Memory B cell (primary cell): ENCODE measurements at regions not wholly inside any gene's neighbourhood (a gene's known extent, or its start where the extent isn't known, plus 50 kb on each side); places are given as distances from the start of the nearest gene placed in this dataset.

Experiments
- ATAC-seq: fragments of 150-1000 bp; cut with Tn5 transposase; 2 replicates; pipeline ENCODE4 v1.10.0; 2021; ENCODE audit warnings: low read depth, mild to moderate bottlenecking, moderate library complexity
- DNase-seq, 2 donors: peaks; one replicate each; pipeline ENCODE4 v3.0.0; 2022; ENCODE audit warnings: low spot score in 2 of 2
- H3K27ac Mint-ChIP-seq: one replicate; pipeline ENCODE4 v1.8.0; 2022; ENCODE audit warnings: mild to moderate bottlenecking, moderate library complexity, mixed read lengths
- H3K27me3 Mint-ChIP-seq: one replicate; pipeline ENCODE4 v1.8.0; 2022; ENCODE audit warnings: mixed read lengths
- H3K36me3 Mint-ChIP-seq: one replicate; pipeline ENCODE4 v1.8.0; 2022; ENCODE audit warnings: mild to moderate bottlenecking, mixed read lengths
- H3K4me1 Mint-ChIP-seq: one replicate; pipeline ENCODE4 v1.8.0; 2022; ENCODE audit warnings: mixed read lengths
- H3K4me3 Mint-ChIP-seq: one replicate; pipeline ENCODE4 v1.8.0; 2022; ENCODE audit warnings: mild to moderate bottlenecking, moderate library complexity, mixed read lengths
- H3K9me3 Mint-ChIP-seq: one replicate; pipeline ENCODE4 v1.8.0; 2022; ENCODE audit warnings: mixed read lengths

GRCh38 chr7:33710608-33711007 is 194.7 kb upstream of the BMPER start:
- H3K36me3 Mint-ChIP-seq: peaks cover 7% of the 10 kb centered on the region
- DNase-seq (no peak), ATAC-seq (no peak)
- H3K27me3 Mint-ChIP-seq: peaks cover 7% of the 10 kb centered on the region
- no peaks in the 10 kb centered on the region for H3K9me3 Mint-ChIP-seq
- no peaks in the 10 kb centered on the region for H3K4me1 Mint-ChIP-seq
- no peak overlapping the region for H3K4me3 Mint-ChIP-seq
- H3K27ac Mint-ChIP-seq: no peak overlapping the region

GRCh38 chr7:33711231-33712019 is 193.9 kb upstream of the BMPER start:
- no peak overlapping the region for H3K27ac Mint-ChIP-seq

GRCh38 chr7:33712020-33712414 is 193.3 kb upstream of the BMPER start:
- H3K4me1 Mint-ChIP-seq: no peaks in the 10 kb centered on the region
- peaks cover 8% of the 10 kb centered on the region for H3K27me3 Mint-ChIP-seq
- no peak overlapping the region for H3K27ac Mint-ChIP-seq
- no peak for ATAC-seq
- no peak for DNase-seq
- no peak overlapping the region for H3K4me3 Mint-ChIP-seq
- peaks cover 7% of the 10 kb centered on the region for H3K36me3 Mint-ChIP-seq
- H3K9me3 Mint-ChIP-seq: no peaks in the 10 kb centered on the region

More at GRCh38 chr7:33711231-33712019, 193.9 kb upstream of the BMPER start:
- H3K36me3 Mint-ChIP-seq: peaks cover 7% of the 10 kb centered on the region
- no peaks in the 10 kb centered on the region for H3K9me3 Mint-ChIP-seq
- H3K27me3 Mint-ChIP-seq: peaks cover 7% of the 10 kb centered on the region
- no peak for DNase-seq
- H3K4me1 Mint-ChIP-seq: no peaks in the 10 kb centered on the region
- ATAC-seq: no peak
- H3K4me3 Mint-ChIP-seq: no peak overlapping the region

GRCh38 chr7:33714208-33714607 is 191.1 kb upstream of the BMPER start:
- ATAC-seq: no peak
- Mint-ChIP-seq H3K36me3 (peaks cover 7% of the 10 kb centered on the region), H3K9me3 (no peaks in the 10 kb centered on the region), H3K27me3 (peaks cover 8% of the 10 kb centered on the region), H3K4me3 (no peak overlapping the region), H3K27ac (no peak overlapping the region), H3K4me1 (no peaks in the 10 kb centered on the region)
- DNase-seq: no peak

- H3K36me3 Mint-ChIP-seq: peaks cover 8% of the 10 kb centered on the region
- no peaks in the 10 kb centered on the region for H3K4me1 Mint-ChIP-seq
- no peak overlapping the region for H3K27ac Mint-ChIP-seq
- H3K4me3 Mint-ChIP-seq: no peak overlapping the region
- H3K27me3 Mint-ChIP-seq: peaks cover 8% of the 10 kb centered on the region
- no peaks in the 10 kb centered on the region for H3K9me3 Mint-ChIP-seq
- ATAC-seq (no peak), DNase-seq (no peak)
These were observed 188.5 kb upstream of the BMPER start for GRCh38 chr7:33716581-33717477.

- Mint-ChIP-seq H3K4me1 (no peaks in the 10 kb centered on the region), H3K27me3 (peaks cover 8% of the 10 kb centered on the region), H3K4me3 (no peak overlapping the region), H3K36me3 (peaks cover 8% of the 10 kb centered on the region), H3K9me3 (no peaks in the 10 kb centered on the region), H3K27ac (no peak overlapping the region)
- no peak for DNase-seq
- ATAC-seq: no peak
These were observed 186.2 kb upstream of the BMPER start for GRCh38 chr7:33719059-33719581.

- no peak for ATAC-seq
- H3K27me3 Mint-ChIP-seq: peaks cover 1% of the 10 kb centered on the region
- H3K9me3 Mint-ChIP-seq: no peaks in the 10 kb centered on the region
- H3K4me3 Mint-ChIP-seq: no peak overlapping the region
- H3K4me1 Mint-ChIP-seq: no peaks in the 10 kb centered on the region
- H3K27ac Mint-ChIP-seq: no peak overlapping the region
- no peak for DNase-seq
- peaks cover 1% of the 10 kb centered on the region for H3K36me3 Mint-ChIP-seq
These were observed 185.2 kb upstream of the BMPER start for GRCh38 chr7:33720139-33720538.

- no peak overlapping the region for H3K27ac Mint-ChIP-seq
- H3K27me3 Mint-ChIP-seq: peaks cover 1% of the 10 kb centered on the region
- no peaks in the 10 kb centered on the region for H3K9me3 Mint-ChIP-seq
- ATAC-seq (no peak), DNase-seq (no peak)
- no peak overlapping the region for H3K4me3 Mint-ChIP-seq
- peaks cover 1% of the 10 kb centered on the region for H3K36me3 Mint-ChIP-seq
- H3K4me1 Mint-ChIP-seq: no peaks in the 10 kb centered on the region
These were observed 184.5 kb upstream of the BMPER start for GRCh38 chr7:33720870-33721269.

GRCh38 chr7:33721895-33722294 is 183.4 kb upstream of the BMPER start:
- Mint-ChIP-seq H3K9me3 (no peaks in the 10 kb centered on the region), H3K4me1 (no peaks in the 10 kb centered on the region), H3K27me3 (no peaks in the 10 kb centered on the region), H3K27ac (no peak overlapping the region), H3K4me3 (no peak overlapping the region), H3K36me3 (peaks cover 1% of the 10 kb centered on the region)
- ATAC-seq (no peak), DNase-seq (no peak)

- Mint-ChIP-seq H3K9me3 (no peaks in the 10 kb centered on the region), H3K27ac (no peak overlapping the region), H3K36me3 (peaks cover 1% of the 10 kb centered on the region), H3K4me3 (no peak overlapping the region), H3K27me3 (no peaks in the 10 kb centered on the region), H3K4me1 (no peaks in the 10 kb centered on the region)
- DNase-seq: no peak
- no peak for ATAC-seq
These were observed 182.8 kb upstream of the BMPER start for GRCh38 chr7:33722383-33723101.

- Mint-ChIP-seq H3K27ac (no peak overlapping the region), H3K4me1 (no peaks in the 10 kb centered on the region), H3K27me3 (no peaks in the 10 kb centered on the region), H3K4me3 (no peak overlapping the region), H3K9me3 (no peaks in the 10 kb centered on the region), H3K36me3 (peaks cover 1% of the 10 kb centered on the region)
- ATAC-seq: no peak
- no peak for DNase-seq
These were observed 181.1 kb upstream of the BMPER start for GRCh38 chr7:33724201-33724600.

GRCh38 chr7:33725111-33726025 is 180.0 kb upstream of the BMPER start:
- Mint-ChIP-seq H3K27ac (no peak overlapping the region), H3K27me3 (no peaks in the 10 kb centered on the region), H3K36me3 (peaks cover 5% of the 10 kb centered on the region), H3K4me1 (no peaks in the 10 kb centered on the region), H3K4me3 (no peak overlapping the region), H3K9me3 (peaks cover 2% of the 10 kb centered on the region)
- DNase-seq (no peak), ATAC-seq (no peak)

- Mint-ChIP-seq H3K4me3 (no peak overlapping the region), H3K27me3 (no peaks in the 10 kb centered on the region), H3K9me3 (peaks cover 2% of the 10 kb centered on the region), H3K27ac (no peak overlapping the region), H3K4me1 (no peaks in the 10 kb centered on the region), H3K36me3 (peaks cover 8% of the 10 kb centered on the region)
- ATAC-seq (no peak), DNase-seq (no peak)
These were observed 178.8 kb upstream of the BMPER start for GRCh38 chr7:33726582-33726981.
